OCI-LY7 (cell line): ENCODE measurements at regions not wholly inside any gene's neighbourhood (a gene's known extent, or its start where the extent isn't known, plus 50 kb on each side); places are given as distances from the start of the nearest gene placed in this dataset.

Experiments used
- BruUV-seq: library from RNA; stranded (reverse); fragments of 400-500 nt; replicated peaks from 2 replicates; lab custom pipeline; 2021; lab: Mats Ljungman, UMichigan
- CTCF ChIA-PET: fragments of 300-600 bp; sonication (Branson Sonifier 250); formaldehyde crosslinking; loops from one replicate; lab custom pipeline; 2022; ENCODE audit warnings: antibody characterized with exemption; ENCODE audit not compliant: unreplicated experiment; lab: Charles Lee
- POLR2A ChIA-PET: fragments of 300-600 bp; sonication (Branson Sonifier 250); formaldehyde crosslinking; loops from one replicate; lab custom pipeline; 2022; ENCODE audit warnings: antibody characterized with exemption; lab: Charles Lee
- DNase-seq: peaks from one replicate; pipeline ENCODE4 v3.0.0-alpha.2; 2015; ENCODE audit warnings: low spot score
- H2AFZ ChIP-seq: fragments of 200-600 bp; sonication (generic), shearing (Covaris generic); 2 replicates; pipeline ENCODE4 v1.6.1; 2014; ENCODE audit warnings: mild to moderate bottlenecking, antibody characterized with exemption, low read length, moderate library complexity
- H3K27ac ChIP-seq: fragments of 200-600 bp; sonication (generic); 2 replicates; pipeline ENCODE4 v1.5.1; 2014; ENCODE audit warnings: mixed run types, low read depth, mild to moderate bottlenecking, moderate library complexity, low read length, inconsistent platforms; ENCODE audit not compliant: poor library complexity, severe bottlenecking
- H3K36me3 ChIP-seq: fragments of 200-600 bp; sonication (generic); 2 replicates; pipeline ENCODE4 v1.6.1; 2014; ENCODE audit warnings: mild to moderate bottlenecking, antibody characterized with exemption, low read length, moderate library complexity, mixed read lengths; ENCODE audit not compliant: insufficient read depth
- H3K4me1 ChIP-seq: fragments of 200-600 bp; sonication (generic); 2 replicates; pipeline ENCODE4 v1.5.1; 2014; ENCODE audit warnings: mild to moderate bottlenecking, low read length; ENCODE audit not compliant: insufficient read depth, poor library complexity, severe bottlenecking
- H3K4me2 ChIP-seq: fragments of 200-600 bp; sonication (generic); 2 replicates; pipeline ENCODE4 v1.6.1; 2014; ENCODE audit warnings: mild to moderate bottlenecking, low read length
- H3K4me3 ChIP-seq: fragments of 200-600 bp; sonication (generic); 2 replicates; pipeline ENCODE4 v1.5.1; 2014; ENCODE audit warnings: mild to moderate bottlenecking, low read depth, low read length; ENCODE audit not compliant: poor library complexity, severe bottlenecking
- H3K79me2 ChIP-seq: fragments of 200-600 bp; sonication (generic); 2 replicates; pipeline ENCODE4 v1.6.1; 2016; ENCODE audit warnings: low read depth, mild to moderate bottlenecking, low read length, moderate library complexity, mixed read lengths; ENCODE audit not compliant: insufficient read depth
- H3K9me2 ChIP-seq: fragments of 200-600 bp; sonication (generic); 2 replicates; pipeline ENCODE4 v1.6.1; 2016; ENCODE audit warnings: mild to moderate bottlenecking, low read length, mixed read lengths; ENCODE audit not compliant: insufficient read depth
- H3K9me3 ChIP-seq: fragments of 200-600 bp; sonication (generic); 2 replicates; pipeline ENCODE4 v1.6.1; 2014; ENCODE audit warnings: mild to moderate bottlenecking, mixed run types, low read length, mixed read lengths
- H4K20me1 ChIP-seq: fragments of 200-600 bp; sonication (generic); 2 replicates; pipeline ENCODE4 v1.6.1; 2014; ENCODE audit warnings: mild to moderate bottlenecking, antibody characterized with exemption, low read length, moderate library complexity, mixed read lengths; ENCODE audit not compliant: insufficient read depth
- CTCF ChIP-seq: fragments of 200-600 bp; sonication (generic); conservative IDR thresholded peaks from 2 replicates; pipeline ENCODE4 v1.5.1; 2014; ENCODE audit warnings: mild to moderate bottlenecking, antibody characterized with exemption, low read length, moderate library complexity, mixed read lengths
- EZH2phosphoT487 ChIP-seq: fragments of 200-600 bp; sonication (generic); IDR thresholded peaks from 2 replicates; pipeline ENCODE4 v1.6.1; 2018; ENCODE audit warnings: low read depth, borderline replicate concordance, mild to moderate bottlenecking, mixed run types, antibody characterized with exemption, low read length, moderate library complexity, mixed read lengths
- intact Hi-C: fragments of 100-400 bp; cut with micrococcal nuclease; formaldehyde crosslinking; loops from one replicate; pipeline ENCODE4 v1.10.0; 2022; ENCODE audit not compliant: unreplicated experiment

- Histone ChIP-seq H3K27ac (no peak overlapping the region), H3K4me1 (no peaks in the 10 kb centered on the region), H3K9me2 (no peaks in the 10 kb centered on the region), H4K20me1 (no peaks in the 10 kb centered on the region), H3K4me2 (no peak overlapping the region), H3K4me3 (no peak overlapping the region), H3K79me2 (no peaks in the 10 kb centered on the region), H3K9me3 (no peaks in the 10 kb centered on the region), H2AFZ (no peak overlapping the region), H3K36me3 (peaks cover 6% of the 10 kb centered on the region)
- intact Hi-C loops = no loop called here
- BruUV-seq = TSS peak; percentile 17
- ChIA-PET POLR2A (interaction anchor here (0.7 to 1.2 kb wide), 4 partner anchors 9 to 914 kb away, joined by 3 read pairs; no protein-coding TSS in a partner anchor), CTCF (no interaction called here)
- no peak for TF ChIP-seq EZH2phosphoT487
- TF ChIP-seq CTCF = no peak
- DNase-seq = no peak
Observed at GRCh38 chr7:130872756-130873448, 138.9 kb upstream of the KLF14 start.

GRCh38 chr7:130874071-130874915 lies 140.3 kb upstream of the KLF14 start:
- no peak for DNase-seq
- Histone ChIP-seq H3K4me3 (no peak overlapping the region), H3K9me2 (no peaks in the 10 kb centered on the region), H3K9me3 (no peaks in the 10 kb centered on the region), H3K4me1 (no peaks in the 10 kb centered on the region), H4K20me1 (no peaks in the 10 kb centered on the region), H2AFZ (no peak overlapping the region), H3K4me2 (no peak overlapping the region), H3K36me3 (peaks cover 12% of the 10 kb centered on the region), H3K79me2 (no peaks in the 10 kb centered on the region), H3K27ac (no peak overlapping the region)
- no peak for TF ChIP-seq EZH2phosphoT487
- no peak for TF ChIP-seq CTCF
- no TSS peak for BruUV-seq
- ChIA-PET POLR2A (interaction anchor here (1.1 to 1.2 kb wide), 2 partner anchors 7 to 25 kb away, joined by 3 read pairs; no protein-coding TSS in a partner anchor), CTCF (interaction anchor here (1.0 kb wide), 1 partner anchor 670 kb away, joined by 3 read pairs; no protein-coding TSS in a partner anchor)
- intact Hi-C loops = no loop called here
